IMR-90 (cell line): ENCODE measurements at regions not wholly inside any gene's neighbourhood (a gene's known extent, or its start where the extent isn't known, plus 50 kb on each side); places are given as distances from the start of the nearest gene placed in this dataset.

Experiments
- ATAC-seq: fragments of 200-7000 bp; cut with Tn5 transposase; 2 replicates; pipeline ENCODE4 v1.9.1; 2020; ENCODE audit warnings: low read depth, mild to moderate bottlenecking, moderate library complexity
- BruUV-seq: library from RNA; stranded (reverse); fragments of 400-500 nt; replicated peaks from 2 replicates; lab custom pipeline; 2021; lab: Mats Ljungman, UMichigan
- CTCF ChIA-PET: fragments of 300-600 bp; formaldehyde crosslinking; extraction: SDS; loops from one replicate; lab custom pipeline; 2021; ENCODE audit warnings: antibody characterized with exemption; lab: Yijun Ruan, JAX
- POLR2A ChIA-PET: fragments of 300-600 bp; sonication (Branson Sonifier 250); formaldehyde crosslinking; loops from one replicate; lab custom pipeline; 2022; ENCODE audit warnings: antibody characterized with exemption; ENCODE audit not compliant: unreplicated experiment; lab: Charles Lee
- DNase-seq: peaks from one replicate; pipeline ENCODE4 v3.0.0; 2013
- H2AFZ ChIP-seq: replicated peaks from 2 replicates; pipeline ENCODE3; 2013; ENCODE audit warnings: low read length, mild to moderate bottlenecking; ENCODE audit not compliant: poor library complexity
- H2AK5ac ChIP-seq: 2 replicates; pipeline ENCODE4 v1.6.1; 2013; ENCODE audit warnings: low read depth, low read length, inconsistent platforms
- H2AK9ac ChIP-seq: replicated peaks from 2 replicates; pipeline ENCODE3; 2013; ENCODE audit warnings: mild to moderate bottlenecking, low read depth, low read length, moderate library complexity; ENCODE audit not compliant: poor library complexity
- H2BK120ac ChIP-seq: 2 replicates; pipeline ENCODE4 v1.6.1; 2013; ENCODE audit warnings: low read depth, low read length, inconsistent platforms
- H2BK15ac ChIP-seq: 3 replicates; pipeline ENCODE4 v1.6.1; 2013; ENCODE audit warnings: low read depth, low read length, inconsistent platforms
- H2BK20ac ChIP-seq: 2 replicates; pipeline ENCODE4 v1.6.1; 2013; ENCODE audit warnings: low read depth, mild to moderate bottlenecking, inconsistent platforms, low read length, moderate library complexity
- H2BK5ac ChIP-seq: 2 replicates; pipeline ENCODE4 v1.6.1; 2013; ENCODE audit warnings: mild to moderate bottlenecking, low read depth, low read length, inconsistent platforms; ENCODE audit not compliant: poor library complexity, severe bottlenecking
- H3K14ac ChIP-seq: replicated peaks from 2 replicates; pipeline ENCODE4 v1.6.1; 2013; ENCODE audit warnings: low read depth, low read length, inconsistent platforms
- H3K18ac ChIP-seq: 2 replicates; pipeline ENCODE4 v1.6.1; 2013; ENCODE audit warnings: low read depth, low read length, control low read depth
- H3K23ac ChIP-seq: 2 replicates; pipeline ENCODE4 v1.6.1; 2013; ENCODE audit warnings: low read depth, low read length, inconsistent platforms
- H3K27ac ChIP-seq: 2 replicates; pipeline ENCODE4 v1.5.1; 2013; ENCODE audit warnings: mild to moderate bottlenecking, control low read depth, low read length; ENCODE audit not compliant: insufficient read depth
- H3K27me3 ChIP-seq: 2 replicates; pipeline ENCODE4 v1.6.1; 2013; ENCODE audit warnings: low read length; ENCODE audit not compliant: control insufficient read depth, insufficient read depth
- H3K36me3 ChIP-seq: 2 replicates; pipeline ENCODE4 v1.6.1; 2013; ENCODE audit warnings: low read length, mixed read lengths; ENCODE audit not compliant: control insufficient read depth, insufficient read depth
- H3K4ac ChIP-seq: 2 replicates; pipeline ENCODE4 v1.6.1; 2013; ENCODE audit warnings: low read depth, low read length, inconsistent platforms
- H3K4me1 ChIP-seq: 2 replicates; pipeline ENCODE4 v1.6.1; 2013; ENCODE audit warnings: low read length, mixed read lengths; ENCODE audit not compliant: control insufficient read depth, insufficient read depth
- H3K4me2 ChIP-seq: 2 replicates; pipeline ENCODE4 v1.6.1; 2013; ENCODE audit warnings: low read depth, mild to moderate bottlenecking, control low read depth, low read length, moderate library complexity
- H3K4me3 ChIP-seq: 2 replicates; pipeline ENCODE4 v1.5.1; 2013; ENCODE audit warnings: low read depth, mild to moderate bottlenecking, control low read depth, low read length, moderate library complexity; ENCODE audit not compliant: insufficient read depth
- H3K56ac ChIP-seq: 2 replicates; pipeline ENCODE4 v1.6.1; 2013; ENCODE audit warnings: low read length, inconsistent platforms; ENCODE audit not compliant: insufficient read depth; ENCODE audit errors: extremely low read depth
- H3K79me1 ChIP-seq, 2 experiments: 2 replicates each; pipeline ENCODE4 v1.6.1; 2013; ENCODE audit warnings: low read length in 2 of 2, inconsistent platforms in 1 of 2, low read depth in 1 of 2
- H3K9ac ChIP-seq: 2 replicates; pipeline ENCODE4 v1.6.1; 2013; ENCODE audit warnings: low read depth, low read length, control low read depth
- H3K9me1 ChIP-seq: 2 replicates; pipeline ENCODE4 v1.6.1; 2013; ENCODE audit warnings: low read length, inconsistent platforms; ENCODE audit not compliant: insufficient read depth
- H3K9me3 ChIP-seq: 2 replicates; pipeline ENCODE4 v1.6.1; 2013; ENCODE audit warnings: low read length; ENCODE audit not compliant: control insufficient read depth, insufficient read depth
- H4K20me1 ChIP-seq: 2 replicates; pipeline ENCODE4 v1.6.1; 2013; ENCODE audit warnings: low read length, inconsistent platforms; ENCODE audit not compliant: insufficient read depth
- H4K5ac ChIP-seq: 2 replicates; pipeline ENCODE4 v1.6.1; 2013; ENCODE audit warnings: mild to moderate bottlenecking, low read depth, low read length, control low read depth
- H4K8ac ChIP-seq, 2 experiments: 2 replicates each; pipeline ENCODE4 v1.6.1; 2013; ENCODE audit warnings: low read depth in 2 of 2, low read length in 2 of 2, control low read depth in 1 of 2, inconsistent platforms in 1 of 2
- H4K91ac ChIP-seq: 2 replicates; pipeline ENCODE4 v1.6.1; 2013; ENCODE audit warnings: low read depth, low read length, inconsistent platforms; ENCODE audit not compliant: insufficient read depth
- CHD1 ChIP-seq: IDR thresholded peaks from 2 replicates; pipeline ENCODE4 v1.6.1; 2012; ENCODE audit warnings: low read depth, low read length, improper control_type of control experiment
- CTCF ChIP-seq: conservative IDR thresholded peaks from 2 replicates; pipeline ENCODE4 v1.5.1; 2012; ENCODE audit warnings: mild to moderate bottlenecking, low read depth, low read length, improper control_type of control experiment
- FOS ChIP-seq: fragments of 150-350 bp; IDR thresholded peaks from 2 replicates; pipeline ENCODE4 v1.6.1; 2016; ENCODE audit warnings: low read depth, low read length
- MAFK ChIP-seq: IDR thresholded peaks from 2 replicates; pipeline ENCODE4 v1.6.1; 2012; ENCODE audit warnings: low read depth, low read length, improper control_type of control experiment
- MAZ ChIP-seq: IDR thresholded peaks from 2 replicates; pipeline ENCODE4 v1.6.1; 2012; ENCODE audit warnings: low read depth, mild to moderate bottlenecking, low read length, improper control_type of control experiment, moderate library complexity, borderline replicate concordance
- NFE2L2 ChIP-seq: fragments of 150-350 bp; IDR thresholded peaks from 2 replicates; pipeline ENCODE4 v1.6.1; 2016; ENCODE audit warnings: low read depth, mild to moderate bottlenecking, low read length
- POLR2A ChIP-seq: IDR thresholded peaks from 2 replicates; pipeline ENCODE4 v1.6.1; 2012; ENCODE audit warnings: mild to moderate bottlenecking, low read depth, low read length
- RCOR1 ChIP-seq: IDR thresholded peaks from 2 replicates; pipeline ENCODE4 v1.6.1; 2012; ENCODE audit warnings: mild to moderate bottlenecking, low read length, improper control_type of control experiment; ENCODE audit not compliant: insufficient replicate concordance
- RFX5 ChIP-seq: IDR thresholded peaks from 2 replicates; pipeline ENCODE4 v1.8.0; 2012; ENCODE audit warnings: low read depth, mild to moderate bottlenecking, low read length, moderate library complexity
- SMC3 ChIP-seq: fragments of 150-350 bp; IDR thresholded peaks from 2 replicates; pipeline ENCODE4 v1.6.1; 2016; ENCODE audit warnings: low read depth, mild to moderate bottlenecking, antibody characterized with exemption, low read length, moderate library complexity
- WGBS, 2 experiments: methylation state at CpG; one replicate each; pipeline versions ENCODE4 v1.1.5 to v1.1.7; 2013; ENCODE audit warnings: missing lambda C conversion rate in 2 of 2; ENCODE audit not compliant: insufficient read length in 1 of 2; ENCODE audit errors: extremely low coverage in 2 of 2; 5-methylcytosine and 5-hydroxymethylcytosine counted together
- dilution Hi-C: fragments of 300-500 bp; cut with HindIII; formaldehyde crosslinking; loops from one replicate; pipeline ENCODE4 v1.14.3; 2018; ENCODE audit warnings: low sequenced_read_pairs; ENCODE audit not compliant: unreplicated experiment
- in situ Hi-C: fragments of 300-500 bp; cut with MboI; formaldehyde crosslinking; loops from 3 replicates; pipeline ENCODE4 v1.14.3; 2019; ENCODE audit warnings: low sequenced_read_pairs, inconsistent platforms, mixed read lengths
- intact Hi-C: fragments of 100-400 bp; cut with micrococcal nuclease; formaldehyde crosslinking; loops from 2 replicates; pipeline ENCODE4 v1.10.0; 2022
- TF ChIP-seq, protein P1 (sequence below): fragments of 150-350 bp; IDR thresholded peaks from 2 replicates; pipeline ENCODE4 v1.6.1; 2016; ENCODE audit warnings: low read depth, mild to moderate bottlenecking, low read length, moderate library complexity, borderline replicate concordance
- TF ChIP-seq, protein P2 (sequence below): fragments of 150-350 bp; IDR thresholded peaks from 2 replicates; pipeline ENCODE4 v1.6.1; 2017; ENCODE audit warnings: mild to moderate bottlenecking, antibody characterized with exemption, low read length, low read depth

DNA sequence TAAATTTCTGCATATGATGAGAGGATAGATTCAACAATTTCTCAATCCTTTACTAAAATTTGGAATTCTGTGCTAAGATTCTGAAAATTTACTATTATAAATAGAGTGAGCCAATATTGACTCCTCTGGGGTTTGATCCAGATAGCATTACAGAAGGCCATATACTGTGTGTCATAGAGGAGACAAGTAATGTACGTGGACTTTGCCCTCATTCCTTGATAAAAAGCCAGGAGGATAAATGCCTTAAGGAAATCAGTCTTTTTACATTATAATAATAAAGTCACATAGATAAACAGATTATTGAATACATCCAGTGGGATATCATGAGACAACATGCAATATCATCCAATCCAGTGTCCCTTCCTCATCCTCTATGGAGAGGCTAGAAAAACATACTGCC lies 188.0 kb upstream of the HDX start:
- H3K9ac ChIP-seq, result no peak overlapping the region
- H4K20me1 ChIP-seq, result no peaks in the 10 kb centered on the region
- DNase-seq (no peak), ATAC-seq (no peak)
- no CpG with 5 or more reads among the region's 1 CpG for WGBS, 2 experiments
- BruUV-seq, result no TSS peak
- H3K14ac ChIP-seq, result no peak overlapping the region
- H3K23ac ChIP-seq, result no peak overlapping the region
- TF ChIP-seq RFX5, result no peak
- TF ChIP-seq, protein P1, sequence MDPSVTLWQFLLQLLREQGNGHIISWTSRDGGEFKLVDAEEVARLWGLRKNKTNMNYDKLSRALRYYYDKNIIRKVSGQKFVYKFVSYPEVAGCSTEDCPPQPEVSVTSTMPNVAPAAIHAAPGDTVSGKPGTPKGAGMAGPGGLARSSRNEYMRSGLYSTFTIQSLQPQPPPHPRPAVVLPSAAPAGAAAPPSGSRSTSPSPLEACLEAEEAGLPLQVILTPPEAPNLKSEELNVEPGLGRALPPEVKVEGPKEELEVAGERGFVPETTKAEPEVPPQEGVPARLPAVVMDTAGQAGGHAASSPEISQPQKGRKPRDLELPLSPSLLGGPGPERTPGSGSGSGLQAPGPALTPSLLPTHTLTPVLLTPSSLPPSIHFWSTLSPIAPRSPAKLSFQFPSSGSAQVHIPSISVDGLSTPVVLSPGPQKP, result no peak
- TF ChIP-seq CHD1, result no peak
- TF ChIP-seq MAFK, result no peak
- no peak for TF ChIP-seq CTCF
- no peak for TF ChIP-seq NFE2L2
- TF ChIP-seq POLR2A, result no peak
- no peak for TF ChIP-seq MAZ
- no peak for TF ChIP-seq SMC3
- TF ChIP-seq, protein P2, sequence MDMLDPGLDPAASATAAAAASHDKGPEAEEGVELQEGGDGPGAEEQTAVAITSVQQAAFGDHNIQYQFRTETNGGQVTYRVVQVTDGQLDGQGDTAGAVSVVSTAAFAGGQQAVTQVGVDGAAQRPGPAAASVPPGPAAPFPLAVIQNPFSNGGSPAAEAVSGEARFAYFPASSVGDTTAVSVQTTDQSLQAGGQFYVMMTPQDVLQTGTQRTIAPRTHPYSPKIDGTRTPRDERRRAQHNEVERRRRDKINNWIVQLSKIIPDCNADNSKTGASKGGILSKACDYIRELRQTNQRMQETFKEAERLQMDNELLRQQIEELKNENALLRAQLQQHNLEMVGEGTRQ, result no peak
- no peak for TF ChIP-seq RCOR1
- TF ChIP-seq FOS, result no peak
- H3K36me3 ChIP-seq, result no peaks in the 10 kb centered on the region
- H2BK20ac ChIP-seq, result no peak overlapping the region
- intact Hi-C loops, result no loop called here
- H3K9me1 ChIP-seq, result no peaks in the 10 kb centered on the region
- ChIA-PET POLR2A (no interaction called here), CTCF (no interaction called here)
- no peak overlapping the region for H2BK15ac ChIP-seq
- H4K5ac ChIP-seq, result no peak overlapping the region
- dilution Hi-C loops, result no loop called here
- H2BK5ac ChIP-seq, result no peak overlapping the region
- no peak overlapping the region for H3K56ac ChIP-seq
- H2AFZ ChIP-seq, result no peak overlapping the region
- H2BK120ac ChIP-seq, result no peak overlapping the region
- H3K18ac ChIP-seq, result no peak overlapping the region
- no peak overlapping the region for H3K27ac ChIP-seq
- no peaks in the 10 kb centered on the region for H3K9me3 ChIP-seq
- in situ Hi-C loops, result no loop called here
- H4K8ac ChIP-seq, result no peak overlapping the region
- no peaks in the 10 kb centered on the region for H3K79me1 ChIP-seq
- no peak overlapping the region for H4K91ac ChIP-seq
- no peaks in the 10 kb centered on the region for H3K27me3 ChIP-seq
- H2AK9ac ChIP-seq, result no peak overlapping the region
- H3K4me2 ChIP-seq, result no peak overlapping the region
- H3K4me1 ChIP-seq, result no peaks in the 10 kb centered on the region
- H2AK5ac ChIP-seq, result no peak overlapping the region
- H3K4ac ChIP-seq, result no peak overlapping the region
- no peak overlapping the region for H3K4me3 ChIP-seq
